NT2/D1 (cell line): ENCODE measurements at regions not wholly inside any gene's neighbourhood (a gene's known extent, or its start where the extent isn't known, plus 50 kb on each side); places are given as distances from the start of the nearest gene placed in this dataset.

Source experiments
- SUZ12 ChIP-seq: IDR thresholded peaks from 2 replicates; pipeline ENCODE4 v1.6.1; 2011; ENCODE audit not compliant: insufficient read length, insufficient read depth; ENCODE audit errors: extremely low read depth
- YY1 ChIP-seq: IDR thresholded peaks from 2 replicates; pipeline ENCODE4 v1.6.1; 2011; ENCODE audit not compliant: insufficient read length, insufficient read depth
- ZNF274 ChIP-seq: IDR thresholded peaks from 2 replicates; pipeline ENCODE4 v1.6.1; 2011; ENCODE audit warnings: mild to moderate bottlenecking, low read depth, low read length

GRCh38 chr13:83996415-83996814 is 114.1 kb upstream of the SLITRK1 start:
- TF ChIP-seq YY1 (no peak), ZNF274 (no peak), SUZ12 (no peak)
